ENCODE measurements at regions not wholly inside any gene's neighbourhood (a gene's known extent, or its start where the extent isn't known, plus 50 kb on each side); places are given as distances from the start of the nearest gene placed in this dataset.
"Not testable (repeated sequence)": the region's sequence is repeated elsewhere in the genome, so short reads cannot be mapped to it uniquely, and the experiment has no call there.

DNA sequence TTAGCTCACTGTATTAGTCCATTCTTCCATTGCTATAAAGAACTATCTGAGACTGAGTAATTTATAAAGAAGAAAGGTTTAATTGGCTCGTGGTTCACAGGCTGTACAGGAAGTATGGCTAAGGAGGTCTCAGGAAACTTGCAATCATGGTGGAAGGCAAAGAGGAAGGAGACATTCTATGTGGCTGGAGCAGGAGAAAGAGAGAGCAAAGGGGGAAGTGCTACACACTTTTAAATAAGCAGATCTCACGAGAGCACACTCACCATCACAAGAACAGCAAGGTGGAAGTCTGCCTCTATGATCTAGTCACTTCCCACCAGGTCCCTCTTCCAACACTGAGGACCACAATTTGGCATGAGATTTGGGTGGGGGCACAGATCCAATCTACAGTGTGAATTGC lies 164.5 kb upstream of the VIPR2 start:
- H3K9me3 ChIP-seq (ENCODE audit: control insufficient read depth, low read length); H3K4me3 ChIP-seq (ENCODE audit: low read length); H3K27me3 ChIP-seq (replicated peaks; ENCODE audit: control insufficient read depth, insufficient read depth, low read length); DNase-seq (ENCODE audit: low read depth); H3K36me3 ChIP-seq (ENCODE audit: control insufficient read depth, insufficient read depth, low read length, severe bottlenecking); H3K4me1 ChIP-seq (ENCODE audit: control insufficient read depth, insufficient read depth, low read length); H3K9ac ChIP-seq (ENCODE audit: low read length): not testable (repeated sequence)

DNA sequence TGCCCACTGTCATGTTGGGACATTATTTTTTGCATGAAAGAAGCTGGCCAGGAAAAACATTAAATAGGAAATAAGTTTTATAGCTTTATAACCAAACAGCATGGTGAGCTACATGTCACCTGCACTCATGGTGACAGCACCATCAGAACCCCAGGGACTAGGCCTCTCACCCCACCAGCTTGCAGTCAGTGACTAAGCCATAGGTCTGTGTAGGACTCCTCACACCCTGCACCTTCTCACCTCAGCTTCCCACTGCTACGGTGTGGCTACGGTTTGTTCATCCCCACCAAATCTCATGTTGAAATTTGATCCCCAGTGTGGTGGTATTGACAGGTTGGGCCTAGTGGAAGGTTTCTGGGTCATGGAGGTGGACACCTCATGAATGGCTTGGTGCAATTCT lies 161.3 kb upstream of the VIPR2 start:
- H3K27me3 ChIP-seq (replicated peaks; ENCODE audit: control insufficient read depth, insufficient read depth, low read length): no peaks in the 10 kb centered on the region
- H3K9ac ChIP-seq (ENCODE audit: low read length): no peak overlapping the region
- no peaks in the 10 kb centered on the region for H3K36me3 ChIP-seq (ENCODE audit: control insufficient read depth, insufficient read depth, low read length, severe bottlenecking)
- DNase-seq (ENCODE audit: low read depth): no peak
- no peaks in the 10 kb centered on the region for H3K4me1 ChIP-seq (ENCODE audit: control insufficient read depth, insufficient read depth, low read length)
- no peak overlapping the region for H3K4me3 ChIP-seq (ENCODE audit: low read length)
- H3K9me3 ChIP-seq (ENCODE audit: control insufficient read depth, low read length): no peaks in the 10 kb centered on the region

DNA sequence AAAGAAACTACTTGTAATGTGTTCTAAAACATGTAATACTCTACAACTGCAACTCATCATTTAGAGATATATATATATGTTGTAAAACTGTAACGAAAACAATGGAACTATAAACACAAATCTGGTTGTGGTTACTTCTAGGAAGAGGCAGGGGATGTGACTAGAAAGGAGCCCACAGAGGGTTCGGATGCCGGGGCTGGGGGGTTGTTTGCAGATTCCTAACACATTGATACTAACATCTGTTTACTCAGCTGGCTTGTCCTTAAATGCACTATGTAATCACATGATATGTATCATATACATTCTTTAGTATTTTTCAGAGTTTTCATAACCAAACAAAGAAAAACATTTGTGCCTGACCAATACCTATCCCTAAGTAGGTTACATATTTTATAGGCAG lies 160.5 kb upstream of the VIPR2 start:
- H3K9ac ChIP-seq (ENCODE audit: low read length); H3K4me3 ChIP-seq (ENCODE audit: low read length); H3K36me3 ChIP-seq (ENCODE audit: control insufficient read depth, insufficient read depth, low read length, severe bottlenecking); H3K9me3 ChIP-seq (ENCODE audit: control insufficient read depth, low read length); H3K4me1 ChIP-seq (ENCODE audit: control insufficient read depth, insufficient read depth, low read length); H3K27me3 ChIP-seq (replicated peaks; ENCODE audit: control insufficient read depth, insufficient read depth, low read length); DNase-seq (ENCODE audit: low read depth): not testable (repeated sequence)

DNA sequence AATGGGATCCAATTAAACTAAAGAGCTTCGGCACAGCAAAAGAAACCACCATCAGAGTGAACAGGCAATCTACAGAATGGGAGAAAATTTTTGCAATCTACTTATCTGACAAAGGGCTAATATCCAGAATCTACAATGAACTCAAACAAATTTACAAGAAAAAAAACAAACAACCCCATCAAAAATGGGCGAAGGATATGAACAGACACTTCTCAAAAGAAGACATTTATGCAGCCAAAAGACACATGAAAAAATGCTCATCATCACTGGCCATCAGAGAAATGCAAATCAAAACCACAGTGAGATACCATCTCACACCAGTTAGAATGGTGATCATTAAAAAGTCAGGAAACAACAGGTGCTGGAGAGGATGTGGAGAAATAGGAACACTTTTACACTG lies 158.8 kb upstream of the VIPR2 start:
- not testable (repeated sequence) for H3K27me3 ChIP-seq (replicated peaks; ENCODE audit: control insufficient read depth, insufficient read depth, low read length); H3K4me1 ChIP-seq (ENCODE audit: control insufficient read depth, insufficient read depth, low read length); DNase-seq (ENCODE audit: low read depth); H3K9ac ChIP-seq (ENCODE audit: low read length); H3K36me3 ChIP-seq (ENCODE audit: control insufficient read depth, insufficient read depth, low read length, severe bottlenecking); H3K4me3 ChIP-seq (ENCODE audit: low read length); H3K9me3 ChIP-seq (ENCODE audit: control insufficient read depth, low read length)

DNA sequence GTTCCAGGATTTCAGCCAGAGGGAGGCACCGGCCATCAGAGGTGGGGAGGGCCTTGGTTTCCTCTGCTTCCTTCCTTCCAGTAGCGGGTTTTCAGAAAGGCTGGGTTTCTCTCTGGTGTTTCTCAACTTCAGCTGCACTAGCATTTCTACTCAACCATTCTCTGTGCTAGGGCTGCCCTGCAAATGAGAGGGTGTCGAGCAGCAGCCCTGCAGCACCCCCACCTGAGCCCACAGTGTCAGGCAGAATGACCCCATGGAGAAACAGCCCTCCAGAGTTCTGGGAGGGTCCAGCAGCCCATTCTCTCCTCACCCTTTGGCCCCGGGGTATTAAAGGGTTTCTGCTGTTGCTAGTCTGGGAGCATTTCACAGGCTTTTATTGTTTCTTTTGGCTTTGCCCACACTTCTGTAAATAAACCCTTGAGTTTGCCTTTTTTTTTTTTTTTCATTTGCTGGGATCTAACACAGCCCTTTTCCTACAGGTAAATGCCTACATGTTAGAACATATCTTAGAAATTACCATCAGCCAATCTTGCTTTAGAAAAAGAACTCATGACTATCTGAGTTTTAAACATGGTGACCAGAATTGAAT lies 151.5 kb upstream of the VIPR2 start:
- no peak overlapping the region for H3K4me3 ChIP-seq (ENCODE audit: low read length)
- H3K9ac ChIP-seq (ENCODE audit: low read length): no peak overlapping the region
- H3K27me3 ChIP-seq (replicated peaks; ENCODE audit: control insufficient read depth, insufficient read depth, low read length): no peaks in the 10 kb centered on the region
- DNase-seq (ENCODE audit: low read depth): no peak
- no peaks in the 10 kb centered on the region for H3K36me3 ChIP-seq (ENCODE audit: control insufficient read depth, insufficient read depth, low read length, severe bottlenecking)
- H3K9me3 ChIP-seq (ENCODE audit: control insufficient read depth, low read length): no peaks in the 10 kb centered on the region
- no peaks in the 10 kb centered on the region for H3K4me1 ChIP-seq (ENCODE audit: control insufficient read depth, insufficient read depth, low read length)

DNA sequence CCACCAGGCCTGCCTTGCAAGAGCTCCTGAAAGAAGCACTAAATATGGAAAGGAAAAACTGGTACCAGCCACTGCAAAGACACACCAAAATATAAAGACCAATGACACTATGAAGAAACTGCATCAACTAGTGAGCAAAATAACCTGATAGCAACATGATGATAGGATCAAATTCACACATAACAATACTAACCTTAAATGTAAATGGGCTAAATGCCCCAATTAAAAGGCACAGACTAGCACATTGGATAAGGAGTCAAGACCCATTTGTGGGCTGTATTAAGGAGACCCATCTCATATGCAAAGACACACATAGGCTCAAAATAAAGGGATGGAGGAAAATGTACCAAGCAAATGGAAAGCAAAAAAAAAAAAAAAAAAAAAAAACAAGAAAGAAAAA lies 141.8 kb upstream of the VIPR2 start:
- not testable (repeated sequence) for H3K9ac ChIP-seq (ENCODE audit: low read length); H3K36me3 ChIP-seq (ENCODE audit: control insufficient read depth, insufficient read depth, low read length, severe bottlenecking); H3K27me3 ChIP-seq (replicated peaks; ENCODE audit: control insufficient read depth, insufficient read depth, low read length); H3K4me1 ChIP-seq (ENCODE audit: control insufficient read depth, insufficient read depth, low read length); H3K9me3 ChIP-seq (ENCODE audit: control insufficient read depth, low read length); H3K4me3 ChIP-seq (ENCODE audit: low read length); DNase-seq (ENCODE audit: low read depth)

DNA sequence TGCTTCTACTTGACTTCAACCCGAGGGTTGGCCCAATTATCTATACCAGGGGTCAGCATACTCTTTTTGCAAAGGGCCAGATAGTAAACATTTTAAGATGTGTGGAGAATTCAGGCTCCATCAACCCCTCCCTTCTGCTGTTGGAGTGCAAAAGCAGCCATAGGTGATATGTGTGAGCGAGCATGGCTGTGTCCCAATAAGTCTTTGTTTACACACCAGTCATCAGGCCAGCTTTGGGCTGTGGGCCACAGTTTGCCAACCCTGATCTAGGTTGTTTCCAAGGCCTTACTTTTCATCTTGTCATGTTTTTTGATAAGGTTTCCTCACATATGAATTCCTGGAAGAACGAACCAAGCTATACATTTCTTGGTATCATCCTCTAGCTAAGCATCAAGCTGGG lies 136.9 kb upstream of the VIPR2 start:
- H3K4me1 ChIP-seq (ENCODE audit: control insufficient read depth, insufficient read depth, low read length): no peaks in the 10 kb centered on the region
- H3K9me3 ChIP-seq (ENCODE audit: control insufficient read depth, low read length): peaks cover under 1% of the 10 kb centered on the region
- no peak overlapping the region for H3K4me3 ChIP-seq (ENCODE audit: low read length)
- no peak overlapping the region for H3K9ac ChIP-seq (ENCODE audit: low read length)
- no peaks in the 10 kb centered on the region for H3K27me3 ChIP-seq (replicated peaks; ENCODE audit: control insufficient read depth, insufficient read depth, low read length)
- no peaks in the 10 kb centered on the region for H3K36me3 ChIP-seq (ENCODE audit: control insufficient read depth, insufficient read depth, low read length, severe bottlenecking)
- no peak for DNase-seq (ENCODE audit: low read depth)

DNA sequence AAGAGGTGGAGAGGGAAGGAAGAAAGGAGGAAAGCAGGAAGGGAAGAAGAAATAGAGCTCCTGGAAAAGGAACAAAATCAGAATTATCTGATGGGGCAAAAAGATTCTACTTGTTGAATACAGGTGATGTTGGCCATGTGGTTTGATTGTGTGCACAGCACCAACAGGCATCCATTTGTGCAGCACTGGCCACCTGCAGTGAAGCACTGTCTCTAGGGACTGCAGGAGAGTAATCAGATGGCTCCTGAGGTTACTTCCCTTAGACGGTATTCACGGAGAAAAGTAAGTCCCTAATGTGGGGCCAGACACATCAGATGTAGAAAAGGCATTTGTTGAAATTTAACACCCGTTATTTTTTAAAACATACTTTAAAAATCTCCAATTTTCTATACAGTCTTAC lies 135.3 kb upstream of the VIPR2 start:
- no peaks in the 10 kb centered on the region for H3K36me3 ChIP-seq (ENCODE audit: control insufficient read depth, insufficient read depth, low read length, severe bottlenecking)
- no peaks in the 10 kb centered on the region for H3K4me1 ChIP-seq (ENCODE audit: control insufficient read depth, insufficient read depth, low read length)
- peaks cover 5% of the 10 kb centered on the region for H3K9me3 ChIP-seq (ENCODE audit: control insufficient read depth, low read length)
- H3K9ac ChIP-seq (ENCODE audit: low read length): no peak overlapping the region
- H3K27me3 ChIP-seq (replicated peaks; ENCODE audit: control insufficient read depth, insufficient read depth, low read length): no peaks in the 10 kb centered on the region
- no peak overlapping the region for H3K4me3 ChIP-seq (ENCODE audit: low read length)
- no peak for DNase-seq (ENCODE audit: low read depth)

DNA sequence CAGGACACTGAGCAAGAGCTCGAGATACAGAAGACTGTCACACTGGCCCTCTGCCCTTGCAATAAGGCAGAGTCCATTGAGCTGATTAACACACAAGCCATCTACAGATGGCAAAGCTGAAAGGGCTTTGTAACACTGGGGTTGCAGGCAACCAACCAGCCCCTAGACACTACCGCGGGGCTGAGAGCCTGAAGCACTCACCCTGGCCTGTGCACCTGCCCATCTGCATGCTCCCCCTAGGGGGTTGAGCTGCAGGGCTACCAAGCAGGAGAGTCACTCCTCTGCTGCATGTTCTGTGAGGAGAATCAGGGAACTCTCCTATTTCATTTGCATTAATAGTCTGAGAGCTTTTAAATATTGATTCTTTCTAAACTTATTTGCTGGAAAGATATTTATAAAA lies 128.1 kb upstream of the VIPR2 start:
- Histone ChIP-seq H3K4me3 (ENCODE audit: low read length) (no peak overlapping the region), H3K9me3 (ENCODE audit: control insufficient read depth, low read length) (peaks cover 23% of the 10 kb centered on the region), H3K9ac (ENCODE audit: low read length) (no peak overlapping the region), H3K4me1 (ENCODE audit: control insufficient read depth, insufficient read depth, low read length) (no peaks in the 10 kb centered on the region), H3K36me3 (ENCODE audit: control insufficient read depth, insufficient read depth, low read length, severe bottlenecking) (no peaks in the 10 kb centered on the region), H3K27me3 (replicated peaks; ENCODE audit: control insufficient read depth, insufficient read depth, low read length) (no peaks in the 10 kb centered on the region)
- no peak for DNase-seq (ENCODE audit: low read depth)

DNA sequence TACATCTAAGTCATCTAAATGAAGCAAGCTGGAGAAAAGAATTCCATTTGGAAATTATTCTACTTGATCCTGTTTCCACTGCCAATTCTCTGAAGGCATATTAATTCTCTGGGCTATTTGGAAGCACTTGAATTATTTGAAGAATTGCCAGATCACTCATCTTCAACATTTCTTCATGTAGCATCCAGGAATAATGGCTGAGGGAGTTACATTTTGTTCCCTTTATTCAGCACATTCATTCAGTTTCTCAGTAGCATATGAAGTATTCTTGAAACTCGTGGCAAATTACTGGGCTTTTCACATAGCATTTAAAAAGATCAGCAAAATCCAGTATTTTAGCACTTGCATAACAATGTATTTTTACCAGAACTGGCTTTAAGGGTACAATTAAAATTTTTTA lies 127.1 kb upstream of the VIPR2 start:
- H3K36me3 ChIP-seq (ENCODE audit: control insufficient read depth, insufficient read depth, low read length, severe bottlenecking): no peaks in the 10 kb centered on the region
- no peak for DNase-seq (ENCODE audit: low read depth)
- H3K9ac ChIP-seq (ENCODE audit: low read length): no peak overlapping the region
- H3K4me3 ChIP-seq (ENCODE audit: low read length): no peak overlapping the region
- H3K4me1 ChIP-seq (ENCODE audit: control insufficient read depth, insufficient read depth, low read length): no peaks in the 10 kb centered on the region
- peaks cover 23% of the 10 kb centered on the region for H3K9me3 ChIP-seq (ENCODE audit: control insufficient read depth, low read length)
- no peaks in the 10 kb centered on the region for H3K27me3 ChIP-seq (replicated peaks; ENCODE audit: control insufficient read depth, insufficient read depth, low read length)

DNA sequence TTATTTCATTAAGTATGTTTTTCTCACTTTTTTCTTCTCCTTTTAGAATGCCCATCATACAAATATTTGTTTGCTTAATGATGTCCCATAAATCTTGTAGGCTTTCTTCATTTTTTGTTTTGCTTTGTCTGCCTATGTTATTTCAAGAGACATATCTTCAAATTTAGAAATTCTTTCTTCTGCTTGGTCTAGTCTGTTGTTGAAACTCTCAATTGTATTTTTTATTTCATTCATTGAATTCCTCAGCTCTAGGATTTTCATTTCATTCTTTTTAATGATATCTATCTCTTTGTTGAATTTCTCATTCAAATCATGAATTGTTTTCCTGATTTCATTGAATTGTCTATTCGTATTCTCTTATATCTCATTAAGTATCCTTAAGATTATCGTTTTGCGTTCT lies 125.1 kb upstream of the VIPR2 start:
- H3K9me3 ChIP-seq (ENCODE audit: control insufficient read depth, low read length): peaks cover 19% of the 10 kb centered on the region
- no peaks in the 10 kb centered on the region for H3K36me3 ChIP-seq (ENCODE audit: control insufficient read depth, insufficient read depth, low read length, severe bottlenecking)
- no peak overlapping the region for H3K9ac ChIP-seq (ENCODE audit: low read length)
- H3K27me3 ChIP-seq (replicated peaks; ENCODE audit: control insufficient read depth, insufficient read depth, low read length): no peaks in the 10 kb centered on the region
- no peak overlapping the region for H3K4me3 ChIP-seq (ENCODE audit: low read length)
- no peaks in the 10 kb centered on the region for H3K4me1 ChIP-seq (ENCODE audit: control insufficient read depth, insufficient read depth, low read length)
- DNase-seq (ENCODE audit: low read depth): no peak

DNA sequence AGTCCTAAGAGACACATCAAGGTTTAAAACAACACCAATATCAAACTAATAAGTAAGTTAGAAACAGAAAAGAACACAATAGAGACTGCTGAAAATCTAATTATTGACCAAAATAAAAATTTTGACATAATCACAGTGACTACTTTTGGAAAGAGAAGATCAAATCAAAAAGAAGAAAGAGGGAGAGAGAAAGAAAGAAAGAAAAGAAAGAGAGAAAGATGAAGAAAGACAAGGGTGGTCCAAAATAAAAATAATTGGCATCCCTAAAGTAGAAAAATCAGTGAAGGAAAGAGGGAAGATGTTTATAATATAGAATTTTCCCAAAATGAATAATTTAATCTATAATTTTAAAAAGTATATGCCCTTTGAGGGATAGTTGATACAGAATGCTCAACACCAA lies 118.8 kb upstream of the VIPR2 start:
- no peaks in the 10 kb centered on the region for H3K36me3 ChIP-seq (ENCODE audit: control insufficient read depth, insufficient read depth, low read length, severe bottlenecking)
- H3K4me1 ChIP-seq (ENCODE audit: control insufficient read depth, insufficient read depth, low read length): no peaks in the 10 kb centered on the region
- no peaks in the 10 kb centered on the region for H3K27me3 ChIP-seq (replicated peaks; ENCODE audit: control insufficient read depth, insufficient read depth, low read length)
- H3K4me3 ChIP-seq (ENCODE audit: low read length): no peak overlapping the region
- H3K9ac ChIP-seq (ENCODE audit: low read length): no peak overlapping the region
- peaks cover 17% of the 10 kb centered on the region for H3K9me3 ChIP-seq (ENCODE audit: control insufficient read depth, low read length)
- no peak for DNase-seq (ENCODE audit: low read depth)
